ENCODE measurements at regions not wholly inside any gene's neighbourhood (a gene's known extent, or its start where the extent isn't known, plus 50 kb on each side); places are given as distances from the start of the nearest gene placed in this dataset.

DNA sequence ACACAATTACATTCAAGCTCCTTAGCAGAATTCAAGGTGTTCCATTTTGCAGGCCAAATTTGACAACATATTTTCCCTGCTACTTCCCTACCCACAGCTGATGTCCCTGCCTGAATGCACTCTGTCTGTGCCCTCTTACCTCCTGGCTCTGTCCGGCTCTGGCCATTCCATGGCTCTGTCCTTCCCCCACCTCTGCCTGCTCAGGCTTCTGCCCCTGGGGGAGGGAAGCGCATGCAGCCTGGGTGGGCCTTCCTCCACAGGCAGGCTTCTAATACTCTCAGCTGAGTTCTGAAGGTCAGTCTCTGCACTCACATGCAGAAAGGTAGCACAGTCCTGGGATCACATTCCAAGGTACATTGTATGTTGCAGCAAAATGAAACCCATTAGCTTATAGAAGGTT, 113.6 kb upstream of the CACNA2D3 start:
- TF ChIP-seq GATA2 (IDR thresholded peaks at IDR 0.05; ENCODE audit: low read depth, low read length), result no peak
- no peak for TF ChIP-seq GATA3 (IDR thresholded peaks at IDR 0.05; ENCODE audit: low read depth, low read length)

Measured in SH-SY5Y (cell line).